Activated CD8-positive, alpha-beta memory T cell treated with anti-CD3 and anti-CD28 coated beads for 1 hour (primary cell): ENCODE measurements at regions not wholly inside any gene's neighbourhood (a gene's known extent, or its start where the extent isn't known, plus 50 kb on each side); places are given as distances from the start of the nearest gene placed in this dataset.

ENCODE experiments used
- DNase-seq, 2 donors: peaks; one replicate each; pipeline ENCODE4 v3.0.0-alpha.2; 2020; ENCODE audit warnings: low read depth in 1 of 2; ENCODE audit errors: extremely low read depth in 1 of 2

- DNase-seq, result no peak
Measured at GRCh38 chr13:24107955-24108614, 52.4 kb upstream of the SPATA13 start.

GRCh38 chr13:24108615-24108965, 51.9 kb upstream of the SPATA13 start:
- DNase-seq, result no peak

GRCh38 chr13:24110011-24110410, 50.5 kb upstream of the SPATA13 start:
- no peak for DNase-seq
